NCI-H526 treated with DMSO at 0.1 percent for 48 hours (cell line): ENCODE measurements at regions not wholly inside any gene's neighbourhood (a gene's known extent, or its start where the extent isn't known, plus 50 kb on each side); places are given as distances from the start of the nearest gene placed in this dataset.

Experiments used
- DNase-seq: peaks from one replicate; lab custom pipeline; 2025; lab: John Stamatoyannopoulos, UW

GRCh38 chr6:105964979-105965760 lies 121.0 kb upstream of the PRDM1 start:
- DNase-seq: no peak

GRCh38 chr6:105954148-105954547 lies 132.0 kb upstream of the PRDM1 start:
- DNase-seq: no peak

GRCh38 chr6:105952772-105953690 lies 133.1 kb upstream of the PRDM1 start:
- no peak for DNase-seq

GRCh38 chr6:105952326-105952725 lies 133.8 kb upstream of the PRDM1 start:
- DNase-seq: no peak

- DNase-seq: no peak
These were observed 134.8 kb upstream of the PRDM1 start for GRCh38 chr6:105951322-105951721.

- DNase-seq: no peak
These were observed 136.3 kb upstream of the PRDM1 start for GRCh38 chr6:105949869-105950268.

GRCh38 chr6:105943514-105943913 lies 142.6 kb upstream of the PRDM1 start:
- DNase-seq: no peak

- DNase-seq: no peak
These were observed 144.3 kb upstream of the PRDM1 start for GRCh38 chr6:105941621-105942412.

GRCh38 chr6:105940990-105941389 lies 145.1 kb upstream of the PRDM1 start:
- DNase-seq: no peak

- no peak for DNase-seq
These were observed 149.2 kb upstream of the PRDM1 start for GRCh38 chr6:105936972-105937371.

- DNase-seq: no peak
These were observed 150.7 kb upstream of the PRDM1 start for GRCh38 chr6:105935416-105935815.

GRCh38 chr6:105934708-105935107 lies 151.4 kb upstream of the PRDM1 start:
- no peak for DNase-seq

- no peak for DNase-seq
These were observed 153.7 kb upstream of the PRDM1 start for GRCh38 chr6:105932440-105932839.

GRCh38 chr6:105929626-105930025 lies 156.5 kb upstream of the PRDM1 start:
- DNase-seq: no peak

GRCh38 chr6:105926318-105926717 lies 159.8 kb upstream of the PRDM1 start:
- DNase-seq: no peak

GRCh38 chr6:105925706-105926105 lies 160.4 kb upstream of the PRDM1 start:
- DNase-seq: no peak

GRCh38 chr6:105921781-105922180 lies 164.4 kb upstream of the PRDM1 start:
- DNase-seq: no peak

- no peak for DNase-seq
These were observed 166.1 kb upstream of the PRDM1 start for GRCh38 chr6:105920071-105920470.

GRCh38 chr6:105917038-105917695 lies 169.0 kb upstream of the PRDM1 start:
- DNase-seq: no peak

- no peak for DNase-seq
These were observed 175.0 kb upstream of the PRDM1 start for GRCh38 chr6:105911106-105911629.

- DNase-seq: no peak
These were observed 177.0 kb upstream of the PRDM1 start for GRCh38 chr6:105909106-105909505.

GRCh38 chr6:105907991-105908390 lies 178.1 kb upstream of the PRDM1 start:
- no peak for DNase-seq
